ENCODE measurements at regions not wholly inside any gene's neighbourhood (a gene's known extent, or its start where the extent isn't known, plus 50 kb on each side); places are given as distances from the start of the nearest gene placed in this dataset.

DNA sequence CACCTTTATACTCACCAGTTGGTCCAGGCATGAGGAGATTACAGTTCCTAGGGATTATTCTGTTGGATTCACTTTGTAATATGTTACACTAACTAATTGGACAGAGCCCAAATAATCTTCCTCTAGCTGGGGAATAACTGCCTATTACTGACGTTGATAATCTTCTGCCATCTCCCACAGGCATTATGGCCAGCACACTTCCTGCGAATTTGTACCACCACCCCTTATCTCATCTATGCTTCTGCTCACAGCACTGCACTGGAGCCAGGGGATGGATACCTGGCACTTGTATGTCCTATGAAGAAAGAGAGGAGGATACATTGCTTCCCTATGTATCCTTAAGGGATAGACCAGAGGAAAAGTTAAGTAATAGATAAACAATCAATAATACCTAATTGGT is 494.8 kb upstream of the MAN1A1 start:
- TF ChIP-seq, protein P1, sequence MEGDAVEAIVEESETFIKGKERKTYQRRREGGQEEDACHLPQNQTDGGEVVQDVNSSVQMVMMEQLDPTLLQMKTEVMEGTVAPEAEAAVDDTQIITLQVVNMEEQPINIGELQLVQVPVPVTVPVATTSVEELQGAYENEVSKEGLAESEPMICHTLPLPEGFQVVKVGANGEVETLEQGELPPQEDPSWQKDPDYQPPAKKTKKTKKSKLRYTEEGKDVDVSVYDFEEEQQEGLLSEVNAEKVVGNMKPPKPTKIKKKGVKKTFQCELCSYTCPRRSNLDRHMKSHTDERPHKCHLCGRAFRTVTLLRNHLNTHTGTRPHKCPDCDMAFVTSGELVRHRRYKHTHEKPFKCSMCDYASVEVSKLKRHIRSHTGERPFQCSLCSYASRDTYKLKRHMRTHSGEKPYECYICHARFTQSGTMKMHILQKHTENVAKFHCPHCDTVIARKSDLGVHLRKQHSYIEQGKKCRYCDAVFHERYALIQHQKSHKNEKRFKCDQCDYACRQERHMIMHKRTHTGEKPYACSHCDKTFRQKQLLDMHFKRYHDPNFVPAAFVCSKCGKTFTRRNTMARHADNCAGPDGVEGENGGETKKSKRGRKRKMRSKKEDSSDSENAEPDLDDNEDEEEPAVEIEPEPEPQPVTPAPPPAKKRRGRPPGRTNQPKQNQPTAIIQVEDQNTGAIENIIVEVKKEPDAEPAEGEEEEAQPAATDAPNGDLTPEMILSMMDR (IDR thresholded peaks at IDR 0.05; ENCODE audit: extremely low read depth, insufficient read depth, missing control alignments), result no peak
- in situ Hi-C loops (cut with MboI; ENCODE audit: low pct_unique_long_range_greater_than_20kb, low sequenced_read_pairs, unreplicated experiment), result no loop called here
- no peak for DNase-seq (ENCODE audit: low spot score)

GRCh38 chr6:119842191-119842590 is 492.6 kb upstream of the MAN1A1 start:
- in situ Hi-C loops (cut with MboI; ENCODE audit: low pct_unique_long_range_greater_than_20kb, low sequenced_read_pairs, unreplicated experiment), result no loop called here
- TF ChIP-seq, protein P1 (IDR thresholded peaks at IDR 0.05; ENCODE audit: extremely low read depth, insufficient read depth, missing control alignments), result no peak
- no peak for DNase-seq (ENCODE audit: low spot score)

DNA sequence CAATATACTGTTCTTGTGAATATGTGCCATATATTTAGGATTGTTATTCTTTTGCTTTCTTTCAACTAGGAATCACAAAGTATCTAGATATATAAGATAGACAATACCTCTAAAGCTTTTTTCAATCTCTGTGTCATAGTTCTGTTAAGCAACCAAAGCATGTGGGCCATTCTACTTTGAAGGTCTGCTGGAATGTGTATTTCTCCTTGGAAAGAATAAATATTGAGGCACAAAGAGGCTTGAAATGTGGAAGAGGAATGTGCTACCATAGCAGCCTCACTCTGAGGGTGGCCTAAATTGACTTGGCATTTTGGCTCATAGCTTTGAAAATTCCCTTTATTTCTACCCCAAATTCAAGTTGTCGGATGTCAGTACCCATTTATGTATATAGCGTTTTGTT is 488.5 kb upstream of the MAN1A1 start:
- in situ Hi-C loops (cut with MboI; ENCODE audit: low pct_unique_long_range_greater_than_20kb, low sequenced_read_pairs, unreplicated experiment), result no loop called here

DNA sequence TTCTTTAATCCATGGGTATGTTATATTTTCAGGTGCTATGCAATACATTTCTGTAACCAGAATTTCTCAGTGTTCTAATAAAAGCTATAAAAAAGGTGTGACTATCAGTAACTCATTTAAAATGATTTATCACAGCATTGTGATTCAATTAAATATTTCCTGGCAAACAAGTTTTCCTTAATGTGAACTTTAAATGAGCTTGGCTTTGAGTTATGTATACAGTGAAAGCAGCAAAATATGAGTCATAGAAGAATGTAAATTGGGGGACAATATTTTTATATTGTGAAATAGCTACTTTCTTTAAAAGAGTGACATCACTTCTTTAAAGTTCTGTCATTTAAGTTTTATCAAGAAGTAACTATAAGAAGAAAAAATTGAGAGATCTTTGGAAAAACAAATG is 484.9 kb upstream of the MAN1A1 start:
- in situ Hi-C loops (cut with MboI; ENCODE audit: low pct_unique_long_range_greater_than_20kb, low sequenced_read_pairs, unreplicated experiment), result no loop called here
- no peak for DNase-seq (ENCODE audit: low spot score)
- TF ChIP-seq, protein P1 (IDR thresholded peaks at IDR 0.05; ENCODE audit: extremely low read depth, insufficient read depth, missing control alignments), result no peak

More for the DNA sequence above, 488.5 kb upstream of the MAN1A1 start:
- TF ChIP-seq, protein P1 (IDR thresholded peaks at IDR 0.05; ENCODE audit: extremely low read depth, insufficient read depth, missing control alignments), result no peak
- no peak for DNase-seq (ENCODE audit: low spot score)

- DNase-seq (ENCODE audit: low spot score), result no peak
- TF ChIP-seq, protein P1 (IDR thresholded peaks at IDR 0.05; ENCODE audit: extremely low read depth, insufficient read depth, missing control alignments), result no peak
- in situ Hi-C loops (cut with MboI; ENCODE audit: low pct_unique_long_range_greater_than_20kb, low sequenced_read_pairs, unreplicated experiment), result no loop called here
Observed at GRCh38 chr6:119832411-119832810, 482.9 kb upstream of the MAN1A1 start.

GRCh38 chr6:119830494-119831295 is 481.1 kb upstream of the MAN1A1 start:
- DNase-seq (ENCODE audit: low spot score), result no peak
- in situ Hi-C loops (cut with MboI; ENCODE audit: low pct_unique_long_range_greater_than_20kb, low sequenced_read_pairs, unreplicated experiment), result no loop called here
- TF ChIP-seq, protein P1 (IDR thresholded peaks at IDR 0.05; ENCODE audit: extremely low read depth, insufficient read depth, missing control alignments), result no peak

Measured in GM13977 (cell line).